ENCODE measurements at regions not wholly inside any gene's neighbourhood (a gene's known extent, or its start where the extent isn't known, plus 50 kb on each side); places are given as distances from the start of the nearest gene placed in this dataset.

GRCh38 chr10:29687421-29688164 lies 52.8 kb upstream of the SVIL start:
- peaks cover 0 to 10% of the 10 kb centered on the region in 2 experiments for H3K36me3 ChIP-seq (ENCODE audit: control insufficient read depth in 2 of 2, extremely low read depth in 1 of 2, insufficient read depth in 2 of 2, low read length in 2 of 2)
- H3K4me1 ChIP-seq (ENCODE audit: control insufficient read depth, extremely low read depth, insufficient read depth, low read length): peaks cover 40% of the 10 kb centered on the region
- intact Hi-C loops (cut with micrococcal nuclease) (no loop called here), dilution Hi-C loops (cut with MboI; ENCODE audit: extremely low pct_ligation_motif_present, low sequenced_read_pairs) (no loop called here)
- DNase-seq (ENCODE audit: low read depth, low spot score) (no peak), FAIRE-seq (no peak)
- no peaks in the 10 kb centered on the region for H3K9me3 ChIP-seq (replicated peaks; ENCODE audit: control insufficient read depth, insufficient read depth, low read length)
- TF ChIP-seq POLR2A (IDR thresholded peaks at IDR 0.05; ENCODE audit: low read depth, low read length) (no peak), POLR2AphosphoS5 (IDR thresholded peaks at IDR 0.05; ENCODE audit: insufficient read depth, low read depth, low read length) (no peak), EZH2 (IDR thresholded peaks at IDR 0.05; ENCODE audit: borderline replicate concordance, low read depth, low read length, severe bottlenecking) (no peak), MAX (IDR thresholded peaks at IDR 0.05; ENCODE audit: insufficient read depth, insufficient read length) (no peak), JUN (IDR thresholded peaks at IDR 0.05; ENCODE audit: borderline replicate concordance, insufficient read depth, insufficient read length, low read depth) (no peak), GATA2 (IDR thresholded peaks at IDR 0.05; ENCODE audit: insufficient read depth, insufficient read length, low read depth, low read length) (no peak), FOS (IDR thresholded peaks at IDR 0.05; ENCODE audit: borderline replicate concordance, insufficient read depth, low read length) (no peak), MYC (IDR thresholded peaks at IDR 0.05; ENCODE audit: low read depth, low read length) (no peak), CTCF (IDR thresholded peaks at IDR 0.05; ENCODE audit: extremely low read depth in 1 of 2, insufficient read depth in 1 of 2, low read depth in 1 of 2, low read length in 2 of 2) (no peak)
- no TSS peak for BruUV-seq (replicated peaks)
- no peak overlapping the region for H2AFZ ChIP-seq (ENCODE audit: low read depth, low read length)
- ChIA-PET CTCF (interaction anchor here (0.9 to 1.9 kb wide), 4 partner anchors 9 to 47 kb away, joined by 3 to 8 read pairs (median 4); no protein-coding TSS in a partner anchor), POLR2A (interaction anchor here (1.2 kb wide), 1 partner anchor 27 kb away, joined by 3 read pairs; no protein-coding TSS in a partner anchor)
- H3K9me1 ChIP-seq (replicated peaks; ENCODE audit: control insufficient read depth, extremely low read depth, insufficient read depth, low read length): no peaks in the 10 kb centered on the region
- no peaks in the 10 kb centered on the region for H4K20me1 ChIP-seq (replicated peaks; ENCODE audit: control insufficient read depth, extremely low read depth, insufficient read depth, low read length)
- H3K9ac ChIP-seq (replicated peaks; ENCODE audit: extremely low read depth, insufficient read depth, low read length): peak overlapping the region; percentile 40
- H3K4me2 ChIP-seq (ENCODE audit: insufficient read depth, low read length): peak overlapping the region; percentile 39
- peaks cover 18% of the 10 kb centered on the region for H3K79me2 ChIP-seq (ENCODE audit: control insufficient read depth, insufficient read depth, low read length)
- no peaks in the 10 kb centered on the region for H3K27me3 ChIP-seq (ENCODE audit: control insufficient read depth in 2 of 2, insufficient read depth in 2 of 2, low read length in 2 of 2)
- H3K27ac ChIP-seq (ENCODE audit: insufficient read depth, low read depth, low read length): peak overlapping the region; percentile 61
- no peak overlapping the region for H3K4me3 ChIP-seq (replicated peaks in 1 of 3; ENCODE audit: insufficient read depth in 1 of 3, low read depth in 1 of 3, low read length in 3 of 3)

Data from endothelial cell of umbilical vein (primary cell).